ENCODE measurements at regions not wholly inside any gene's neighbourhood (a gene's known extent, or its start where the extent isn't known, plus 50 kb on each side); places are given as distances from the start of the nearest gene placed in this dataset.

DNA sequence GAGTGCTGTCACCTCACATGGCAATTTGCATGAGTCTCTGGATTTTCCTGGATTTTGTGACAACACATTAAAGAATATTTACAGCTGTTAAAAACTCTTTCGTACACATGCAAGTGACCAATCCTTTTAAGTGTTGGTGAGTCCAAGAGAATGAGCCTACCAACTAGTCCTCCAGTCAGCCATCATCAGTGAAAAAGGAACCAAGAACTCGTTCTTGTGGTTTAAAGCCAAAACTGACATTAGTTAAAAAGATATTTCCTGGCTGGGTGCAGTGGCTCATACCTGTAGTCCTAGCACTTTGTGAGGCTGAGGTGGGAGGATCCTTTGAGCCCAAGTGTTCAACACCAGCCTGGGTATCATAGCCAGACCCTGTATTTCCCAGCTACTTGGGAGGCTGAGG is 215.4 kb upstream of the ITGA4 start:
- no peak for DNase-seq (ENCODE audit: low read depth, low spot score)

DNA sequence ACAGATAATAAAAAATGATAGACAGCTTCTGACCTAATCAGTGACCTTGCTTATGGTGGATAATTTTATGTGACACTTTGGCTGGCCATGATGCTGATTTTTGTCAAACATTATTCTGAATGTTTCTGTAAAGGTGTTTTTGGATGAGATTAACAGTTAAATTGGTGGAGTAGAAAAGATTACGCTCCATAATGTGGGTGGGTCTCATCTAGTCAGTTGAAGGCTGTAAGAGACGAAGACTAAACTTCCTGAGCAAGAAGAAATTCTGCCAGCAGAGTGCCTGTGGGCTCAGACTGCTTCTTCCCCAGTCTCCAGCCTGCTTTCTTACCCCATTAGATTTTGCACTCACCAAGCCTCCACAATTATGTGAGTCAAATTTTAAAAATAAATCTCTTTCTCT is 214.9 kb upstream of the ITGA4 start:
- no peak for DNase-seq (ENCODE audit: low read depth, low spot score)

DNA sequence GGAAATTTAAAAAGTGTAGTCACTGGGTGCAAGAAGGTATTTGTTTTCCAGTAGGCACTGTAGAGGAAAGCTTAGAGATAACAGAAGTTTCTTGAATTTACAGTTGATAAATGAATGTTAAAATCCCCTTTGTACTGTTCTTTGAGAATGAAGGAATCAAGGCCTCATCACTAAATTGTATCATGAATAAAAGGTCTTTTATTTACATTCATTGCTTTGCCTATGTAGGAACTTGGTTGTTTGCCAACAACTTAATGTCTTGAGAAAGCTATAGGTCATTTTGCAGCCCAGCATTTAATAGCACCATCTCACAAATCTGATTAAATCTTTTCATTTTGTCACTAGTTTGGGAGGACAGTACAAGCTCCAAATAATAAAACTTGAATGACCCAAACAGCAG is 213.9 kb upstream of the ITGA4 start:
- DNase-seq (ENCODE audit: low read depth, low spot score): no peak

DNA sequence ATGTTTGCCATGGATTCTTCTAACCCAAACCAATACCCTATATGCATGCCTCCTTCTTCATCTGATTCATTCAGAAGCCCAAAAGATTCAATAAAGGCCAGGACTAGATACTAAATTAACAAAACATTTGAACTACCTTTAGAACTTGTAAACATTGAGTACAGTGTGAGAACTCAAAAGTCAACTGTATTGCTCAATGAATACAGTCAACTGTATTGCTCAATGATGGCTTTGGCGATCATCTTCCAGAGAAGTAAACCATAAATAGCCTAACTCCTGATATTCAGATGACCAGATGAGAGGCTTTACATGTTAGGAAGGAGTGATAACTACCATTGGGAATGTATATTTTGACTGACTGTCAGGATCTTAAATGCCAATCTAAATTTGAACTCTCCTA is 206.5 kb upstream of the ITGA4 start:
- no peak for DNase-seq (ENCODE audit: low read depth, low spot score)

DNA sequence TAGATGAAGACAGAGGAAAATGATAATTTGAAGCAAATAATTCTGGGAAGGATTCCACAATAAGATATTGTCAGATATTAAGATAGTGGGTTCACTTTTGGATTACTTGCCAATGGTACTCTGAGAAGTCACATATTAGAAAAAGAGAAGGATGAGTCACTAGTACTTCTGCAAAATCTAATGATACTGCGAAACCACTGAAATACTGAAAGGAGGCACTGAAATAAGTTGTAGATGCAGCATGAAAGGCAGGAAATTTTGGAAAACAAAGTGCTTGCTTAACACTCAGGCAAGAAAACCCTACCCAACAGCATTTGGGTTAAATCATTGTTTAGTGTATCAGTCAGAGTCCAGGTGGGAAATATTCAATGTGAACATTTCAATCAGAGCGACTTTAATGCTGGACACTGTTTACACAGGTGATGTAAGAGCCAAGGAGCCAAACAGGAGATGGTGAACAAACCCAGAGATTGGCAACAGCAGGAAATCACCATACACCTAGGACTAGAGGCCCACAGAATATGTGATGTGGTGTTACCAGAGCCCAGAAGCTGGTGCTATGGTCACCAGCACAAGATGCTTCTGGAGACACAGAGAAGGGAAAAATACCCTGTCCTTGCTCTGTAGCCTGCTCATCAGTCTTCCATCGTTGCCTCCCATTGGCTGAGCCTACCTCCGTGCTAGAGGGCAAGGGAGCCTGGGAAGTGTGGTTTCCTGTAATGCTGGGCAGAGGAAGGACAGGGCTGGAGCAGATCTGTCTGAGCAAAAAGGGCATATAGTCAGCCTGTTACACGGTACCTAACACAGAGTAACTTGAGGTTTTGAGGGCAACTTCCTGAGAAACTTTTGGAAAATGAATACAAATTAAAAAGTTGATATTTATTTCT is 204.7 kb upstream of the ITGA4 start:
- DNase-seq (ENCODE audit: low read depth, low spot score): no peak

DNA sequence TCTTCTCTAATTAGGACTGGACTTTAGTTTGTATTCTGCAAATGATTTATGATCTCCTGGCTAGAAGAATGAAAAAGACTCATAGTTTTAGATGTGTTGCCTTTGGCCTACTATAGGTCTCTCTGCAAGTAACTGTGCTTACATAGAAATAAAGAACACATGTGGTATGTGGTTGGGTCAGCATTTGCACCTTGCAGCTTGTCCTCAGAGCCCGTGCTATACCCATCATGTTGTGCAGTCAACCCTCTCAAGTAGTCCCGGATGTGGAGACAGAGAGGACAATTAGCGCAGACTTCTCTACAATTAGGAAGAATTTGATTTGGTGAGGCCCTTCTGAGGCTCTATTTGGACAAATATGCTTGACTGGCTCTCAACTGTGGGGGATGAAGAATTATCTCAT is 203.7 kb upstream of the ITGA4 start:
- no peak for DNase-seq (ENCODE audit: low read depth, low spot score)

DNA sequence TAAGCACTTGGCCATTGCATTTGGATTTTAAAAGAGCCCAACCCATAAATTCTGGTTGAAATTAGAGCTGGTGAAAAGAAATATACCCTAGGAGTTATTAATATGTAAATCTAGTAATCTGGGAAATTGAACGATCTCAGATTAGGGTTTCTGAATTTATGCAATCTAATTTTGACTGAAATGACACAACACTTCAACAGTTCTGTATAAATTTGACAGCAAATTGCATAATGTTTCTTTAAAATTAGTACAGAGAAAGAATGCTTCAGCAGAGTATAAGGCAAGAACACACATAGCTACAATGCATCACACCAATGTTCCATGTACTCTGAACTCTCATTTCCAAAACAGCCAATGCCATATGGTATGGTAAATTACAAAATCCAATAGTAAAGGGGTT is 201.5 kb upstream of the ITGA4 start:
- no peak for DNase-seq (ENCODE audit: low read depth, low spot score)

DNA sequence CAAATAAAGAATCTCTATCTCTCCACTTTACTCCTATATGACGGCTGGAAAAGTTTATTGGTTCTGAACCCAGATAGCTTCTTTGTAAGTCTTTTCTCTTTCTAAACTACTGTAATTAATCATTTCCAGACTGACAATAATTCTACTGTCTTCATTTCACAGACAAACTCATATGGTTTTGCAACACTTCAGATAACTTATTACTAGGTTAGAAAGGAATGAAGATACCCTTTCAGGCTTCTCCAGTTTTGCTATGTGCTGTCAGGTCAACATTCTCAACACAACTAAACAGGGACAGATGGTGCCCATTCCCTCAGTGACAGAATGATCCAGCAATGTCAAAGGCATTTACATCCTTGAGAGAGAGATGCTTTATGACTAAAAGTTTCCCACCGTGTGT is 198.5 kb upstream of the ITGA4 start:
- DNase-seq (ENCODE audit: low read depth, low spot score): no peak

DNA sequence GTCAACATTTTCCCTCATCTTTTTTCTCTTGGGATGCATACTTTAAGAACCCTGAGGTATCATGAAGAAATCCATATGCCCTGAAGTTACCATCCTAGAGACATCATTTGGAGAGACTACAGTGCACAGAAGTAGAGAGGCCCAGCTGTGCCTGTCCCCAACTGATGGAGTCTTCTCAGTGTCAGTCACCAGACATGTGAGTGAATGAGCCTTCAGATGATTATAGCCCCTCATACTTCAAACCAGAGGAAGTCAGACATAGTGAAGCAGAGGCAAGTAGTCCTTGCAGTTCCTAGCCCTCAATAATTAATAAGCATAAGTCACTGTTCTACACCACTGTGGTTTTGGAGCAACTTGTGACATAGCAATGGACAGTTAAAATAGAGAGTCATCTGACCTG is 194.4 kb upstream of the ITGA4 start:
- no peak for DNase-seq (ENCODE audit: low read depth, low spot score)

DNA sequence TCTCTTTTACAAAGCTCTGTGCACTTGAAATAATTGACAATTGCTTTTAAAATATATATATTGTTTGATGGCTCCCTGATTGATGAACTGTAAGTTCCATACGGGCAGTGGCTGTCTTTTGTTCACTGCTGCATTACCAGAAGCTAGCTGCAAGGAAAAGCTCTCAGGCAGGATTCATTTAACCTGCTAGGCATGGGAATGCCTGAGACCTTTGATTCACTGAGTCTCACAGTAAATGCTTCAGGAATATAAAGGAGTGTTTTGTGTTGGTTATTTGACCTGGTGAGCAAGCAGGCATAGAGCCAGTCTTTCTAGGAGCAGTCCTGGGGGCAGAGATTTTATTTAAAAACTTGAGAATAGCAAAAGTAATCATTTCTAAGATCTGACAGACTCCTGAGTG is 193.2 kb upstream of the ITGA4 start:
- no peak for DNase-seq (ENCODE audit: low read depth, low spot score)

DNA sequence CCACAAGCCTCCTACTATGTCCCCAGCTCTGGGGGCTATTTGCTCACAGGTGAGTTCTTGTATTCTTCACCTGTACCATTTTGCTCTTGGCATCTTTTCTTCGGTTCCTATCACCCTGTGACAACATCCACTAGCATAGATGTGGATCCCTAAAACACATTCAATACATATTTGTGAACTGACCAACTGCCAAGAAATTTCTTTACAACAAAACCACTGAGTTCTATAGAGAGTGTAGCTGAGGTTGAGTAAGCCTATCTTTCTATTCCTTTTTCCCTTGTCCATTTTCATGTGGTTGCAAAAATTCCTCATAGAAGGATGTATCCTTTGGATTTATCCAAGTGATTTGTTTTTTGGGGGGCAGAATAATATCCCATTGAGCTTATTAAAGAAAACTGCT is 192.7 kb upstream of the ITGA4 start:
- DNase-seq (ENCODE audit: low read depth, low spot score): no peak

DNA sequence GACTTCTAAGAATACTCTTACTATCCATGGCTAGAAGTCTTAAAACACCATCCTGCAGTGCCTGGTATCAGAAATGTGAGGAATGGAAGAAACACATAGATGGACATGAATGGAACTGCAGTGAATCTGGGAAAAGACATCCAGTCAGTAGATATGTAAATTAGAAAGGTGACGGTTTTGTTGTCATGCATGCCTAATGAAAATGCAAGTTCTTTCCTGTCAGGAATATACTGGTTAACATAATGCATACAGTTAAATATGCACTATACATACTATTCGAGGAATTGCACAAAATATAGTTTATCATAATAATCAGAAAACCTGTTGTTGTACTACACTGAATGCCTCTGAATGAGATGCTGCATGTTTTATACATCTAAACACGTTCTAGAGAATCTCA is 190.6 kb upstream of the ITGA4 start:
- no peak for DNase-seq (ENCODE audit: low read depth, low spot score)

DNA sequence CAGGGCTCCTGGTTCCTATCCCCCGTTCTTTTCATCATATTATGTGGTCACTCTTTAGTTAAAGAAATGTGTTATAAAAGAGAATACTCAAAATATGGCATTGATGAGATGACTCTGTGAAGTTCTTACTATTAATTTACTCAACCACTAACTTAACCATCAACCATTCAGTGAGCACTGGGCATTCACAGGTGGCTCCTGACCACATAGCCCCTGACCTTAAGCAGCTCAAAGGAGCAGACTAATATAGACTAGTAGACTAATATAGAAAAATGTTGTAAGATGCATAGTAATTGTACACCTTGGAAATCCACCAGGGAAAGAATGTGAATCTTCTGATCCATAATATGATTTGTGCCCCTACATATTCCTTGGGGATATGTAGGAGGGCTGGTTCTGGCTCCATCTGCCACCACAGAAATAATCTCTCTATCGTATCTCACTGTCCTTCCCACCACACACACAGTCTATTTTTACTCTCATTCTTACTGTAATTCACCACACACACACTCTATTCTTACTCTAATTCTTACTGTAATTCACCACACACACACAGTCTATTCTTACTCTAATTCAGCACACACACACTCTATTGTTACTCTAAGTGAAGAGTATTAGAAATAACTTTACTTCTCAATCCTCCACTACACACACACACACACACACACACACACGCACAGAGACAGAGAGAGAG is 188.9 kb upstream of the ITGA4 start:
- DNase-seq (ENCODE audit: low read depth, low spot score): no peak

DNA sequence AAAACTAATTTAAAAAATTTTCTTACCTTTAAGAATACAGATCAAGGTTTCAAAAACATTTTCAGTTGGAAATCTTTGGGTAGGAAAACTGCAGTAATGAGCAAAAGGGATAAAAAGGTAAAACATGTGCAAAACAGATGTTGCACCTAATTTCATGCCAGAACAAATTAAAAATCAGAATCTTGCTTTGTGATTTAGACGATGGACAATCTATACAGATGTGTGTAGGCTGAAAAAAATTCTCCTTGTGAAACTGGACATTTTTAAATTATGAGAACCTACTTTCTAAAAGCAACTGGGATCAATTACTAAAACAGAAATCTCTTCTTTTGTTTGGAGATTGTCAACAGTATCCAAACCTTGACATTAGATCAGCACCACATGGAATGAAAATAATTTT is 183.2 kb upstream of the ITGA4 start:
- DNase-seq (ENCODE audit: low read depth, low spot score): no peak

DNA sequence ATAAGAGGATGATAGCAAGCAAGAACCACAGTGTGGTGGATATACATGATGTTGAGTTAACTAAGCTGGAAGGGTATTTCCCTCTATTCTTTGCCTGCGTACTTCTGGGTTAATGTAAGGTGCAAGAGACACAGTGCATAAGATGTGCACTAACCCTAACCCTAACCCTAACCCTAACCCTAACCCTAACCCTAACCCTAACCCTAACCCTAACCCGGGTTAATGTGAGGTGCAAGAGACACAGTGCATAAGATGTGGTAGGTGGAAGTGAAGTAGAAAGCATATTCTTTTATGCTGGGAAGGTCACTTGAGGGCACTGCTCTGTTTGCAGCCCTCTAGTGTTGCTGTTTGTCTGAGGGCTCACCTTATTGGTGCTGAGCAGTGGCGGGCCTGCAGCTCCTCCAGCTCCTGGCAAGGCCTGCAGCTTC is 181.5 kb upstream of the ITGA4 start:
- no peak for DNase-seq (ENCODE audit: low read depth, low spot score)

DNA sequence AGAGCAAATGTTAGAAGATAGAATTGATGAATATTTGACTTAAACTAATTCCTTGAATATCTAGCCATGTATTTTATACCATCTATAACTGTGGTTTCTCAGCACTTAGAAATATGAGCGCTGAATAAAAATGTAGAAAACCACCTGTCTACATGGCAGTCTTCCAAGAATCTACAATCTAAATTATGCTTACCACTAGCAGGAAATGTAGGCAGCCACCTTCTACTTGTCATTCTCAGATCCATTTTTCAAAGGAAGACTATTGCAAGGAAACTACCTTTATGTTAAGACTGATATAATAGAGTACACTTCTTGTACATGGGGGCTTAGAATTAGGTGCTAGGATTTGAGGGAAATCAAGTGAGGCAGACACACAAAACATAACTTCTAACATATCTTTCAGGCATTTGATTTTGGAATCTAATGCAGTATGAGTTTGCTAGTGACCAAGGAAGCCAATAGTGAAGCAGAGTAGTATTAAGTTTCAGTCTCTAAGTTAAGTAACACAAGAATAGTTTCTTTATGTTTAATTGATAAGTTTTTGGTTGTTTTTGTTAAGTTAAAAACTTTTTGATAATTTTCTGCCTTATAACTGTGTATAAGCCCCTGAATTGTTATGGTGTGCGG is 175.9 kb upstream of the ITGA4 start:
- DNase-seq (ENCODE audit: low read depth, low spot score): no peak

DNA sequence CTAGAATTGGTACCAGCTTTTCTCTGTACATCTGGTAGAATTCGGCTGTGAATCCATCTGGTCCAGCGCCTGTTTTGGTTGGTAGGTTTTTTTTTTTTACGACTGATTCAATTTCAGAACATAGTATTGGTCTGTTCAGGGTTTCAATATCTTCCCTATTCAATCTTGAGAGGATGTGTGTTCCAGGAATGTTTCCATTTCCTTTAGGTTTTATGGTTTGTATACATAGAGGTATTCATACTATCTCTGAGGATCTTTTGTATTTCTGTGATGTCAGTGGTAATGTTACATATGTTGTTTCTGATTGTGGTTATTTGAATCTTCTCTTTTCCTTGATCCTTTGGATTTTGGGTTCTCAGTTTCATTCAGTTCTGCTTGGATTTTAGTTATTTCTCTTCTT is 172.1 kb upstream of the ITGA4 start:
- DNase-seq (ENCODE audit: low read depth, low spot score): no peak

DNA sequence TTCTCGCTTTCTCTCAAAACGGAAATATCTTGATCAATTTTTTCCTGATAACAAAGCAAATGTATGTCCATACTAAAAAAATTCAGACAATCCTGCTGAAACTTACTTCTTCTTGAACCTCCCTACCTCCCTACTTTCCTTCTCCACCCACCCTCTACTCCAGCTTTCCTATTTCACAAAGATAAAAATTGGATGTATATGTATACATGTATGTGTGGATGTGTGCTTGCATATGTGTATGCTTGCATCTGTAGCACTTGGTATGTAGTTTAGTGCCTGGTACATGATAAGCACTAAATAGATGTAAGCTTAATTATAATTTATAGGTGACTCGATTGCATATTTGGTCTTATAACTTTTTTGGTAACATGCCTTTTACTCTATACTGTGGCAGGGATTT is 167.5 kb upstream of the ITGA4 start:
- DNase-seq (ENCODE audit: low read depth, low spot score): no peak

DNA sequence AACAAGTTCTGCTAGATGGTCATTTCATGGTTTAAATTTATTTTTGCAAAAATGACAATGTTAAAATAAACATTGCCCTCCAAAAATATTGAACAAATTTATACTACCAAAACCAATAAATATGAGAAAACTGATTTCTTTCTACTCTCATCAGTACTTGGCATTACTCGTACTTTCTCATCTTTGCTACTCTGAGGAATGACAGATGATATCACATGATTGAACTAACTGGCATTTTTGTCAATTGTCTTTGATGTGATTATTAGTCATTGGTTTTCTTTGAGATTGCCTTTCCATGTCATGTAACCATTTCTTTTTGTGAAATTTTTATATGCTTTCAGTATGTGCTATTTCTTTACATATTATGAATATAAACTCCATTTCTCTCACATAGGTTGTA is 167.0 kb upstream of the ITGA4 start:
- no peak for DNase-seq (ENCODE audit: low read depth, low spot score)

DNA sequence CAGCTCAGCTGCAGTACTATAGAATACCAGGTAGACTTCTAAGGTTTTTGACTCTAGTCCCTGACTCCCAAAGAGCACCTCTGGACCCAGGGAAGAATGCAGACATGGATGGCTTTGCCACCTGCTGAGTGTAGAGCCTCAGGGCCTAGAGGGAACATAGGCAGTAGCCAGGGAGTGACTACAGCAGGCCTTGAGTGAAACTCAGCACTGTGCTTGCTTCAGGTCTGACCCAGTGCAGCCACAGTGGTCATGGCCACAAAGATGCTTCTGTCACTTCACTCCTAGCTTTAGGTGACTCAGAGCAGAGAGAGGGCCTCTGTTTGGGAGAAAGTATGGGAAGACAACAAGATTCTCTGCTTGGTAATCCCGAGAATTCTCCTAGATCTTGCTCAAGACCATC is 162.2 kb upstream of the ITGA4 start:
- DNase-seq (ENCODE audit: low read depth, low spot score): no peak

DNA sequence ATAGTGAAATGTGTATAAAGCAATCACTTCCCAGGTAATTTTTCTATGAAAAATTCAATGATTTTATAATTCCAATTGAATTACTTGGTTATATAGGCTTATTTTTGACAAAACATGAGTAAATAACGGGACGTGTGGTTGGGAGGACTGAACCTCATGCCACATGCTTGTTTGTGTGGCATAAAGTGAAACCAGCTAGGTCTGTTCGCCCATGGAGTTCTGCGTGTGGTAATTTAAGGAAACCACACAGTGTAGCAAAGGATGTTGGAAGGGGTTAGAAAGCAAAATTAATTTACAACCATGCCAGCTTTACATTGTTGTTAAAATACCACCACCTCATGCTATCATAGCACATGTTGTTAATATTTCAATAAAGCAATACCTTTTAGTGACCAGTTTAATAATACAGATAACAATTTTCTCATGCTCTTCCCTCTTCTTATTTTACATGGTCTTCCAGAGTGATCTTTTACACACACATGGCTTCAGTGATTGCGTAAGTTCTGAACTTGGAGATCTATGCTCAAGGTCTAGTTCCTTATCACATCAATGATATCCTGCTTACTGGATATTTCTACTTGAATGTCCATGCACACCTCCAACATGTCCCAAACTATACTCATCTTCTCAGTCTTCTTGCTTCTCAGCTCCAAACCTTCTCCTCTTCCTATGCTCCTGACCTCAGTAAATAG is 156.4 kb upstream of the ITGA4 start:
- DNase-seq (ENCODE audit: low read depth, low spot score): no peak

All from pulmonary artery endothelial cell (primary cell).